ENCODE measurements at regions not wholly inside any gene's neighbourhood (a gene's known extent, or its start where the extent isn't known, plus 50 kb on each side); places are given as distances from the start of the nearest gene placed in this dataset.

DNA sequence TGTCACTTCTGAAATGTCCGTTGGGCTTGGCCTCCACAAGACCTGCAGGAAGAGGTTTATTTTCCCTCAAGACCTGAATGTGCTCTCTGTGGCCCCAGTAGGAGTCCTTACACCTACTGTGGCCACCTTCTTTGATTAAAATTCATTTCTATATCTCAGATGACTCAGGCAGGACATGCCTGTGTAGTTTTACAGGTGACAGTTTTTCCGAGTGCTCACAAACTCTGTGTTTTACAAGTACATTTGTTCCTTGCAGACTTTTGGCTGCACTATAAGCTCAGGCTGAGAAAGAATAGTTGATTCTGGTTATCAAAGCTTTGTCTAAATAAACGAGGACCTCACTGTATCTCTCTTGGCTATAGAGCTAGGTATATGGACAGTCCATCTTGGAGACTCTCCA, 257.1 kb downstream of the MAP2K4 start:
- no peak for DNase-seq (ENCODE audit: low spot score)
- intact Hi-C loops (cut with DNase I) = no loop called here

DNA sequence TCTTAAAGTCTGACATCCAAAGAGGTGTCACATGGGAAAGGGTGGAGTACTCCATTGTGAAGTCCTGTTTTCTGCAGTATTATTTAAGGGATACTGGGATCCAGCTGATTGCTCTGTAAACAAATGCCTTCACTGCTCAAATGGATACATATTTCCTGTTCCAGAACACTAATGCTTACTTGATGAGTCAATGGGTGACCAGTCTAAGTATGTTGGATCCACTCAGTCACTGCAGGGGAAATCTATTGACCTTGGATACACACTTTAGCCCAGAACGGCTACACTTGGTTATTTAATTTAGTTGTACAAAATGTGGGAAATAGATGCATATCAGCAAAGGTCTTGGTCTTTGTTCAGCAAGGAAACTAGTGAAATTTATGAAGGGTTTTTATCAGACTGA, 261.4 kb downstream of the MAP2K4 start:
- no peak for DNase-seq (ENCODE audit: low spot score)
- intact Hi-C loops (cut with DNase I) = no loop called here

DNA sequence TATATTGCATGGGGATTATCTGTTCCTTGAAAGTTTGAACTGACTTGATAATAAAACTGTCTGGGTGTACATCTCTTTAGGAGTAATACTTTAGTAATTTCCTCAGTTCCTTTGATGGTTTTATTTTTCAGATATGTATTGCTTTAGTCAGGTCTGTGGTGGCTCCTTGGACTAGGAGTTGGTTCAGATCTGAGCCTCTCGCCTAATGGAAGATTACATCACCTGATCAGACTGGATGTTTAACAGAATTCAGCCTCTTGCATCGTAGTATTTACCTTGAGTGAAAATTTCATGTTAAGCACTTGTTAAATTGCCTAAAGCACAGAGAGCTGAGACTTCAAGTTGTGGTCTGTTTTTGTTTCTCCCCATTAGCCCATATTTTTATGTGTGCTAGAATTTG, 267.3 kb downstream of the MAP2K4 start:
- intact Hi-C loops (cut with DNase I) = no loop called here

GRCh38 chr17:12290207-12290606, 269.5 kb downstream of the MAP2K4 start:
- intact Hi-C loops (cut with DNase I) = no loop called here
- no peak for DNase-seq (ENCODE audit: low spot score)

More for the DNA sequence above, 267.3 kb downstream of the MAP2K4 start:
- DNase-seq (ENCODE audit: low spot score) = no peak

DNA sequence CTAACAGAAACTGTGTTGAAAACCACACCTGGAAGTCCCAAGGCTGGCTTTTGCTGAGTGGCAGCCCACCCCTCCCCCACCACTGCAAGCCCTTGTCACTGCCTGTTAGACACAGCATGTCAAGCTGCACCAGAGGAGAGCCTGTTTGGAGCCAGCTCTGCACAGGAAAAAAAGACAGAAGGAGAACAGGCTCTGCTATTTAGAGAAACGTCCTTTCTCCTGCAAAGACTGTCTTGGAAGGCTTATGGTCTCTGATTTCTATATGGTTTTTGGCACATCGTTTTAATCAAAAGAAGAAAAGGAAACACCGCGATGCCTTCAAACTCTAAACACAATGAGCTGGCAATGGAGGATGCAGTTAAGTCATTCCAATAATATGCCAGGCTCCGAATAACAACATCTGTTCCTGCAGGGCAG, 275.5 kb downstream of the MAP2K4 start:
- DNase-seq (ENCODE audit: low spot score) = no peak
- intact Hi-C loops (cut with DNase I) = no loop called here

GRCh38 chr17:12301551-12301950, 280.9 kb downstream of the MAP2K4 start:
- intact Hi-C loops (cut with DNase I) = no loop called here
- DNase-seq (ENCODE audit: low spot score) = no peak

DNA sequence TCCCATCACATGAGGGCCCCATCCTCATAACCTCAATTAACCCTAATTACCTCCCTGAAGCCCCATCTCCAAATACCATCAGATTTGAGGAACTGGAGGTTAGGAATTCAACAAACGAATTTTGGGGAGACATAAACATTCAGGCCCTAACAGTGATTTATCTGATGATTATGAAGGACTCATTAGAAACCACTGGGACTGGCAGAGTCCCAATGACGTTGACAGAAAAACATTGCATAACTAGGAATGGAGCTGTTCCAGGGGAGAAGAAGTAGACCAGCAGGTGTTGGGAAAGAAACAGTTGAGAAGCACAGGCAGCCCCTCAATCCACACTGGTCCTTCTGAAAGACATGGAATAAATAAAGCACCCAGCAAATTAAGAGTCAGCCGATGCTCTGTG, 282.0 kb downstream of the MAP2K4 start:
- intact Hi-C loops (cut with DNase I) = no loop called here
- no peak for DNase-seq (ENCODE audit: low spot score)

- no peak for DNase-seq (ENCODE audit: low spot score)
- intact Hi-C loops (cut with DNase I) = no loop called here
Observed at GRCh38 chr17:12310811-12311210, 290.1 kb downstream of the MAP2K4 start.

DNA sequence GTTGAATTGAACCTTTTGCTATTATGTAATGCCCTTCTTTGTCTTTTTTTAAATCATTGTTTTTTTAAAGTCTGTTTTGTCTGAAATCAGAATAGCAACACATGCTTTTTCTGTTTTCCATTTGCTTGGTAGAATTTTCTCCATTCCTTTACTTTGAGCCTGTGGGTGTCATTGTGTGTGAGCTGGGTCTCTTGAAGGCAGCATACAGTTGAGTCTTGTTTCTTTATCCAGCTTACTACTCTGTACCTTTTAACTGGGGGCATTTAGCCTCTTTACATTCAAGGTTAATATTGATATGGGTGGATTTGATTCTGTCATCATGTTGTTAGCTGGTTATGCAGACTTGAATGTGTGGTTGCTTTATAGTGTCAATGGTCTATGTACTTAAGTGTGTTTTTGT, 292.0 kb downstream of the MAP2K4 start:
- intact Hi-C loops (cut with DNase I) = no loop called here

DNA sequence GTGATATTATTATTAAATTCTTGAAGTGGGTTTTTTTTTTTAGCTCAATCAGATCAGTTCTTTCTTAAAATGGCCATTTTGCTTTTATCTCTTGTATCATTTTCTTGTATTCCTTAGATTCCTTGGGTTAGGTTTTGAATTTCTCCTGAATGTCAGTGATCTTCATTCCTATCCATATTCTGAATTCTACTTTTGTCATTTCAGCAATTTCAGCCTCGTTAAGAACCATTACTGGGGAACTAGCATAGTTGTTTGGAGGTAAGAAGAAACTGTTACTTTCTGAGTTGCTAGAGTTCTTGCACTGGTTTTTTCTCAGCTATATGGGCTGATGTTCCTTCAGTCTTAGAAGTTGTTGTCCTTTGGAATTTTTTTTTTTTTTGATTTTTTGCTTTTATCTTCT, 293.1 kb downstream of the MAP2K4 start:
- no peak for DNase-seq (ENCODE audit: low spot score)
- intact Hi-C loops (cut with DNase I) = no loop called here

More for the DNA sequence above, 292.0 kb downstream of the MAP2K4 start:
- no peak for DNase-seq (ENCODE audit: low spot score)

- DNase-seq (ENCODE audit: low spot score) = no peak
- intact Hi-C loops (cut with DNase I) = no loop called here
Observed at GRCh38 chr17:12316021-12316420, 295.3 kb downstream of the MAP2K4 start.

DNA sequence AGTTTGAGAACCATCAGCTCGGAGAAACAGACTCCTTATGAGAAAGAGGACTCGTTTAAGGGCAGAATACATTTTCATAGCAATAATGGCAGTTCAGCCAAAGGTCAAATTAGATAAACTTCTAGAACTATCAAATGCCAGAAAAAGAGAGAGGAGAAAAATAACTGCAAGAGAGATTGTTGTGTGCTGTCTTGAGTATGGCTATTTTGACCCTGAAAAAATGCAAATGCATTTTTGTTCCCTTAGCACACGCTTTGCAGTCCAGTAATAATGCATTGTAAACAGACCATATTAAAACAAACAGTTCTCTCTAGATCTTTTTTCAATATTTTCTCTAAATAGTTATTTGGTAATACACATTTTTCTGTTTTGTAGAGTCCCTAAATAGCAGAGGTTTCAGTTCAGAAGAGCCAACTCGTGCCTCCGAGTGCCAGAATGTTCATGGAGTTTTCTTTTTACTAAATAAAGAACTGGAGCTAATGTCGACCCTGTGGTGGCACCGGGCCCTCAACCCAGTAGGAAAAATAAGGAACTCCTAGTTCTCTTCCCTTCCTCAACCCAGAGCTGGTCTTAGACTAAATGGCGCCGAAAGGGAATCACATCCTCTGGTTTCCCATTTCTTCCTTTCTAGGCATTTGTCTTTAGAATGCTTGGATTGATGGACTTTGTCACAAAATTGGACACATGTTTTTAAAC, 298.0 kb downstream of the MAP2K4 start:
- no peak for DNase-seq (ENCODE audit: low spot score)
- intact Hi-C loops (cut with DNase I) = no loop called here

DNA sequence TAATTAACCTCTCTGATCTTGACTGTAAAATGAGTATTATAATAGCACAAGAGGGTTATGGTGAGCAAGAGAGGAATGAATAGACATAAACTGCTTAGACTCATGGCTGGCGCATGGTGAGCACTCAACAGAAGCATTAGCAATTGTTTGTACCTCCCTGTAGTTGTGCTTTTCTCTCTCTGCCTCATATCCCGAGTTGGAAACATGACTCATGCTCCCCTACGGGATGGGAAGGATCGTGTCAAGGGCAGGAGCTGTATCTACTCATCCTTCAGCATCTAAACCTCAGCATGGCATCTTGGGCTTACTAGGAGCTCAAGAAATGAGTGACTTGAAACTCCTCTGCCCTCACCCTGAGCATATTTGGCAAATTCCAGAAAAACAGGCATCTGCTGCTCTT, 299.6 kb downstream of the MAP2K4 start:
- no peak for DNase-seq (ENCODE audit: low spot score)
- intact Hi-C loops (cut with DNase I) = no loop called here

- intact Hi-C loops (cut with DNase I) = no loop called here
- DNase-seq (ENCODE audit: low spot score) = no peak
Observed at GRCh38 chr17:12328204-12328603, 307.5 kb downstream of the MAP2K4 start.

DNA sequence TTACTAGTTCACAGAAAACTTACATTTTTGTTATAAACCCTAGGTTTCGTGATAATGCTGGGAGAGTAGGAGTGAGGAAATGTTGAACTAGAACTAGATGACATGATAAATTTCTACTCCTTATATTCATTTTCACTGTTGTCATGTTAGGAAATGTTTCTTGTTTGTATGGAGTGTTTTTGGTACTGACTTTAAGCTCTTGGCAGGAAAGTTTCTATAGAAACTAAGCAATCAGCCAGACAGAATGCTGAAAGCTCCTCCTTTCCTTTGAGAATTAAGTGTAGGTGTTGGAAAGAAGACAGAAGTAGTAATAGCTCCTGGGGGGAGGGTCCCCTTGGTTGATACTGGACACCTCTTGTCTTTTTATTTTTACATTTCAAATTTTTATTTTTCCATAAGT, 309.8 kb downstream of the MAP2K4 start:
- no peak for DNase-seq (ENCODE audit: low spot score)
- intact Hi-C loops (cut with DNase I) = no loop called here

DNA sequence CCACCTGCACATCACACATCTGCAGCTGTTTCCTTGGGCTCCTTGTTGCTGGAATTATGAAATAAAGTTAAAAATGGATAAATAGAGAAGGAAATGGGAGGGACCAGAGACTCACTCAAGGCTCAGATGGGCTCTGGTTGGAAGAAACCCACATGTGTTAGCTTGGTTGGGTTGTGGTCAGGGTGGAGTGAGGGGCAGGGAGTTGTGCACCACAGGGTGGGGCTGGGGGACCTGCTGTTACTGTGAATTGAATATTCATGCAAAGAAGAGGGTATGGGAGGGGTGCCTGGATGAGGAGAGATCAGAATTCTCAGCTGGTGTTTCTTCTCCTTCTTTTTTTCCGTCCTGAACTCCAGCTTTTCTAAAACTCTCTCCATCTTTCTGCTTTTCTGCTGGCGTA, 320.7 kb downstream of the MAP2K4 start:
- intact Hi-C loops (cut with DNase I) = no loop called here
- no peak for DNase-seq (ENCODE audit: low spot score)

GRCh38 chr17:12342161-12342560, 321.5 kb downstream of the MAP2K4 start:
- intact Hi-C loops (cut with DNase I) = no loop called here

GRCh38 chr17:12342609-12343435, 322.1 kb downstream of the MAP2K4 start:
- intact Hi-C loops (cut with DNase I) = no loop called here
- DNase-seq (ENCODE audit: low spot score) = no peak

More at GRCh38 chr17:12342161-12342560, 321.5 kb downstream of the MAP2K4 start:
- DNase-seq (ENCODE audit: low spot score) = no peak

DNA sequence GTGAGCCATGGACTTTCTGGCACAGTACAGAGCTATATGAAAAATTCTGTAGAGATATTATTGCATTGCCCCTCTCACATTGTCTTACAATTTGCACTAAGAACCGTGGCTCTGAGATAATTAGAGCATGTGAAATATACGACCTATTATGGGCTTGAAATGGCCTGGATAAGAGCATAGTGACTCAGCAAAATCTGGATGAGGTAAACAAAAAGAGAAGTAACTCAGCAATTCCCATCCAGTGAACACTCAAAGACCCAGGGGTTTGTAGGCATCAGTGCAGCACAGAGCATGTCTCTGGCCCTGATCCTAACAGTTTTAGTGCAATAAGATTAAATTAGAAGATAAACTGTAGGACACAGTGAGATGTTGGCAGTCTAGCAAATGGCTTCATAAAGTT, 317.2 kb upstream of the MYOCD start:
- no peak for DNase-seq (ENCODE audit: low spot score)
- intact Hi-C loops (cut with DNase I) = no loop called here

DNA sequence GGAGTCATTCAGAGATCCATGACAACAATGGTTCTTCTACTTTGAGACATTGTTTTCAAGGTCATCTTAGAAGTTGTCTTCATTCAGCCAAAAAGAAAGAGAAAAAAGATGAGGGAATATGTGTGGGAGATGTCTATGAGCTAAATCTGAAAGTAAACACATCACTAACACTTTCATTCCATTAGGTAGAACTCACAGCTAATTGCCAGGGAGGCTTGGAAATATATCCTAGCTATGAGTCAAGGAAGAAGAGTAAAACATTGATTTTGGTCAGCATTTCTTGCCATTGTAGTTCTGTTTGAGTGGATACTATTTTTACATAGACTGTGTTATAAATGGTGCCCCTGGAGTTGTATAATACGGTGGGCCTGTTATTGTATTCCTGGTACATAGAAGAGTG, 316.4 kb upstream of the MYOCD start:
- intact Hi-C loops (cut with DNase I) = no loop called here
- no peak for DNase-seq (ENCODE audit: low spot score)

DNA sequence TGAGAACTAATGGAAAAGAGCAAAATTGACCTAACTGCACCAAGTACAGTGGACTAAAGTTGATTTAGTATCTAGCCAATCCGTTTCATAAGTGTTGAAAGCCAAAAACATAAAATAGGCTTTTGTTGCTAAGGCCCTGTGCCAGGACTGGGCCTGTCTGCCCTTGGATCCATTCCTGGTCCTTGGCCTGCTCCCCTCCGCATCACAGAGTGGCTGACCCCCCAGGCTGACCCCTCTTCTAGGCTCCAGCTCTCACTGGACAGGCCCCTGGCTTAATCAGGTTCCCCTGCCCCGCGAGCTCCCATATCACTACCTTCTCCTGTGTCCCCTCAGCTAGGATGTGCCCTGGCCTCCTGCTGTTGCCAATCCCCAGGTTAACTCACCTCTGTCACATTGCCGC, 313.6 kb upstream of the MYOCD start:
- intact Hi-C loops (cut with DNase I) = no loop called here
- no peak for DNase-seq (ENCODE audit: low spot score)

All from cardiac septum (tissue), 1 donor.